ENCODE measurements at regions not wholly inside any gene's neighbourhood (a gene's known extent, or its start where the extent isn't known, plus 50 kb on each side); places are given as distances from the start of the nearest gene placed in this dataset.
"Not testable (repeated sequence)": the region's sequence is repeated elsewhere in the genome, so short reads cannot be mapped to it uniquely, and the experiment has no call there.

- peak; percentile 25 for DNase-seq (ENCODE audit: low read depth)
These were observed 132.6 kb upstream of the ZEB1 start for GRCh38 chr10:31186225-31187000.

- no peak for DNase-seq (ENCODE audit: low read depth)
These were observed 131.8 kb upstream of the ZEB1 start for GRCh38 chr10:31187182-31187581.

DNA sequence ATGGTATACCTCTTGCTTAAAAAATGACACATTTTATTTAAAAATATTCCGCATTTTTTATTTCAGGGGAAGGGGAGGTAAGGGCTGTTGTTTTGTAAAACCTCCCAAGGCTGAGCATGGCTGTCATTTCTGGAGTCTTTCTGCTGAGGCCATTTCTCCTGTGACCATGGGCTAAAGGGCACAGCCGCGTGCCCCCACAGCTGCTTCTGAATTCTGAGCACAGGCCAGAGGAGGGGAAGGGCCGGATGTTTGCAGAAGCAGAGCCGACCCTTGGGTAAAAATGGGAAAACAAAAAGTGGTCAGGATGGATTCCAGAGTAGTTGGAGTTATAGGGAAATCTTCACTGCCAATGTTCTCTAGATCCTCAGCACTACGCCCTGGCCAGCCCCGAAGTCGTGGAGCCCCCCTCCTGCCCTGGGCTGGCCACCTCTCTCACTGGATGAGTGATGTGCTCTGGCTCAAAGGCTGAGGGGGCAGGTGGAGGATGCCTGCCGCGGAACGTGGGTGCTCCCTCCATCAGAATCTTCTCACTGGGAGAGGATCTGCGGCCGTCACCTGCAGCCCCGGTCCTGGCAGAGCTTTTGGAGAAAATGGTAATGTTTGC, 131.3 kb upstream of the ZEB1 start:
- DNase-seq (ENCODE audit: low read depth) = no peak

DNA sequence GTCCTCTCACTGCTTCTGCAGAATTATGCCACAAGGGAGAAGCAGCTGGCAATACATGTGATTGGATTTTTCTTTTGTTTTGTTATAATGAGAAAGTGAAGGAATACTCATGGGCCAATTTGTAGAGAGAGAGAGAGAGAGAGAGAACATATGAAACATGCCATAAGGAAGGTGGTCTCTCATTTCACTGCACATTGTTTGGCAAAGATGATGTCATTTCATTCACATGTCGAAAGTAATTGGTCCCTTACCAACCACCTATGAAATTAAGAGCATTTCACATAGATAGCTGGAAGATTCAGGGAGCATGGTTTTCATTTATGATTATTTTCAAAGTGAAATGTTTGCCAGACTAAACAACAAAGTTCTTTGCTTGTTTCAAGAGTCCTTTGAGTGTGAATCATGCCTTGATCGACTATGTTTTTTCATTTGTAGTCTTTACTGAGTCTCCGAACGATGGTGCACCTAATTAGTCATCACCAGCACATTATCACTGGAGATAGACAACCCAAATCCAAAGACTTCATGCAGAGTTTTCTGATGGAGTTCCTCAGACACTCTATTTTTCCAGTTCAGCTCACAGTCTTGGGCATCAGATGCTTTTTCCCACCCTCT, 130.1 kb upstream of the ZEB1 start:
- no peak for DNase-seq (ENCODE audit: low read depth)

DNA sequence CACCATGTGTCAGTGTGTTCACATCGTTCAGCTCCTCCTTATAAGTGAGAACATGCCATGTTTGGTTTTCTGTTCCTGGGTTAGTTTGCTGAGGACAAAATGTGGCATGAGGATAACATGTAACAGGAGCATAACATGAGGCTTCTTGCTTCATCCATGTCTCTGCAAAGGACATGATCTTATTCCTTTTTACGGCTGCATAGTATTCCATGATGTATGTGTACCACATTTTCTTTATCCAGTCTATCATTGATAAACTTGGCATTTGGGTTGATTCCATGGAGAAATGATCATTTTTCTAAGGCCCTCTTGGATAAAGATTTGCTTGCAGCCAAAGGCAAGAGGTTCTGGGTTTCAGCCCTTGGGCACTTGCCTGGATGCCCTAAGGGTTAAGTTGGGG, 128.5 kb upstream of the ZEB1 start:
- DNase-seq (ENCODE audit: low read depth) = no peak

DNA sequence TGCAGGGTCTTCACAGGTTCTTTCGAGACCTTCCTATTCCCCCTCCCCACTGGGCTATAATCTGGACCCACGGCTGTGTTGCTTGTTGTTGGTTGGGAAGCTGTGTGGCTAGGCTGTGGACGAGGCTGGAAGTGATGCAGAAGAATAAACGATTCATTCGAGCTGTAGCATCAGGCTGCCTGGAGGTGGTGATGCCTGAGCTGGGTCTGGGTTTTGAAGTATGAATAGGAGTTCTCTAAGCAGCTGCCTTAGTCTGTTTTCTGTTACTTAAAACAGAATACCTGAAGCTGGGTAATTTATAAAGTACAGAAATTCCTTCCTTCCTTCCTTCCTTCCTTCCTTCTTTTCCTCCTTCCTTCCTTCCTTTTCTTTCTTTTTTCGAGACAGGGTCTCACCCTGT, 126.5 kb upstream of the ZEB1 start:
- no peak for DNase-seq (ENCODE audit: low read depth)

GRCh38 chr10:31194986-31195385, 124.0 kb upstream of the ZEB1 start:
- no peak for DNase-seq (ENCODE audit: low read depth)

- no peak for DNase-seq (ENCODE audit: low read depth)
These were observed 121.1 kb upstream of the ZEB1 start for GRCh38 chr10:31197886-31198285.

- peak; percentile 14 for DNase-seq (ENCODE audit: low read depth)
These were observed 114.9 kb upstream of the ZEB1 start for GRCh38 chr10:31204090-31204489.

GRCh38 chr10:31207636-31208035, 111.4 kb upstream of the ZEB1 start:
- DNase-seq (ENCODE audit: low read depth) = peak; percentile 61

- peak; percentile 21 for DNase-seq (ENCODE audit: low read depth)
These were observed 109.5 kb upstream of the ZEB1 start for GRCh38 chr10:31209478-31209877.

DNA sequence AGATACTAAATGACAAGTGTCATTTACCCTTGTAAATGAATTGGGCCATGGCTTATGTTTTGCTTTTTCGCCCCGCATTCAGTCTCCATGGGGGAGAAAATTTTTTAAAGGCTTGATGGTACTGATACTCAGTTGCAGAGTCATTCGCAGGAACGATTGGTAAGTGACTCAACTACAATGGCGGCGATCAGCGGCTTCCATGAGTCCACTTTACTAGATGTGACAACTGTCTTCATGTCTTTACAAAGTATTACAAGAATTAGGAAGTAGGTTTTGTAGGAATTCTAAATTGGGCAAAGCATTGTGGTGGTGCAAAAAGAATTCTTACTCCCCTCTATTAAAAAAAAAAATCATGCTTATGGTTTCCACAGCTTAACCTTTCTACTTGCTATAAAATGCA, 108.8 kb upstream of the ZEB1 start:
- DNase-seq (ENCODE audit: low read depth) = no peak

DNA sequence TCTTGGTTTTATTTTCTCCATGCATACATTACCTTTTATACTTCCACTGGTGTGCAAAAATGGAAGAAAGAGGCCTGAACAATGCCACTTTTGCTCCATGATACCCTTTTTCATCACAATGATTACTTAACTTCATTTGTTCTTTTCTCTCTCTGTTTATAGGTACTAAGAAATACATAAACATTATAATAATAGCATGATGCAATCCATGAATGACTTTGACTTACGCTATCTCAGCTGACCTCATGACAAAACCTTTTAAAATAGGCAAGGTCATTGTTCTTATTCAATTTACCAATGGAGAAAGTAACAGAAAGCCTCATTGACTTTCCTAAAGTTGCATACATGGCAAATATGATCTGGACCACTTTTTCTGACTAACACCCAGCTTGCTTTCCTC, 105.1 kb upstream of the ZEB1 start:
- no peak for DNase-seq (ENCODE audit: low read depth)

- DNase-seq (ENCODE audit: low read depth) = no peak
These were observed 104.0 kb upstream of the ZEB1 start for GRCh38 chr10:31215052-31215451.

GRCh38 chr10:31219306-31219705, 99.7 kb upstream of the ZEB1 start:
- no peak for DNase-seq (ENCODE audit: low read depth)

DNA sequence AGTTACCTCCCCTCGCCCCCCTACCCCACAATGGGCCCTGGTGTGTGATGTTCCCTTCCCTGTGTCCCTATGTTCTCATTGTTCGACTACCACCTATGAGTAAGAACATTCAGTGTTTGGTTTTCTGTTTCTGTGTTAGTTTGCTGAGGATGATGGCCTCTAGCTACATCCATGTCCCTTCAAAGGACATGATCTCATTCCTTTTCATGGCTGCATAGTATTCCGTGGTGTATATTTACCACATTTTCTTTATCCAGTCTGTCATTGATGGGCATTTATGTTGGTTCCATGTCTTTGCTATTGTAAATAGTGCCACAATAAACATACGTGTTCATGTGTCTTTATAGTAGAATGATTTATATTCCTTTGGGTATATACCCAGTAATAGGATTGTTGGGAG, 90.2 kb upstream of the ZEB1 start:
- not testable (repeated sequence) for DNase-seq (ENCODE audit: low read depth)

GRCh38 chr10:31239961-31240360, 79.1 kb upstream of the ZEB1 start:
- DNase-seq (ENCODE audit: low read depth) = no peak

DNA sequence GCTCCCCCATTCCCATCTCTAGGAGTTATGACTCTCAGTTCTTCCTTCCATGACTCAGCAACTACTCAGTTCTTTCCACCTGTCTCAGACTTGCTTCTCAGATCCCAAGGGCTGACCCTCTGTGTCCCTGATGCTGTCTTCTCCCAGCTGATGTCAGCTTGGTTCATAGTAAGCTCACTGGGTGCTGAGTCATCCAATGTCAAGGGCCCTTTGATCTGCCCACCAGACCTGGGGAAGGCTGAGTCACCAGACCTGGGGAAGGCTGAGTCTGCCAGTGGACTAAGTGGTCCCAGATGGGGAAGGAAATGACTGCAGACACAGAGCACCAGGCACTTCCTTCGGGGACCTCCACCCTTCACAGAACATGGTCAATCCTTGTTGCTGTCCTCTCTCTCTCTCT, 76.1 kb upstream of the ZEB1 start:
- peak; percentile 97 for DNase-seq (ENCODE audit: low read depth)

DNA sequence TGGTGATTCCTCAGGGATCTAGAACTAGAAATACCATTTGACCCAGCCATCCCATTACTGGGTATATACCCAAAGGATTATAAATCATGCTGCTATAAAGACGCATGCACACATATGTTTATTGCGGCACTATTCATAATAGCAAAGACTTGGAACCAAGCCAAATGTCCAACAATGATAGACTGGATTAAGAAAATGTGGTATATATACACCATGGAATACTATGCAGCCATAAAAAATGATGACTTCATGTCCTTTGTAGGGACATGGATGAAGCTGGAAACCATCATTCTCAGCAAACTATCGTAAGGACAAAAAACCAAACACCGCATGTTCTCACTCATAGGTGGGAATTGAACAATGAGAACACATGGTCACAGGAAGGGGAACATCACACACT, 67.9 kb upstream of the ZEB1 start:
- not testable (repeated sequence) for DNase-seq (ENCODE audit: low read depth)

- no peak for DNase-seq (ENCODE audit: low read depth)
These were observed 65.8 kb upstream of the ZEB1 start for GRCh38 chr10:31253237-31253636.

- peak; percentile 85 for DNase-seq (ENCODE audit: low read depth)
These were observed 57.3 kb upstream of the ZEB1 start for GRCh38 chr10:31261511-31262311.

GRCh38 chr10:31262672-31263071, 56.3 kb upstream of the ZEB1 start:
- peak; percentile 88 for DNase-seq (ENCODE audit: low read depth)
